ENCODE measurements at regions not wholly inside any gene's neighbourhood (a gene's known extent, or its start where the extent isn't known, plus 50 kb on each side); places are given as distances from the start of the nearest gene placed in this dataset.
"Not testable (repeated sequence)": the region's sequence is repeated elsewhere in the genome, so short reads cannot be mapped to it uniquely, and the experiment has no call there.

GRCh38 chr6:27825848-27826611 lies 86.2 kb downstream of the OR2B2 start:
- not testable (repeated sequence) for DNase-seq

GRCh38 chr6:27825025-27825793 lies 87.0 kb downstream of the OR2B2 start:
- DNase-seq, result peak; percentile 19

GRCh38 chr6:27824211-27825024 lies 87.8 kb downstream of the OR2B2 start:
- DNase-seq, result peak; percentile 45

- peak; percentile 48 for DNase-seq
Observed at GRCh38 chr6:27823714-27824210, 88.4 kb downstream of the OR2B2 start.

GRCh38 chr6:27816906-27817305 lies 95.3 kb downstream of the OR2B2 start:
- no peak for DNase-seq

GRCh38 chr6:27814665-27815424 lies 97.4 kb downstream of the OR2B2 start:
- DNase-seq, result peak; percentile 82

GRCh38 chr6:27814415-27814664 lies 97.9 kb downstream of the OR2B2 start:
- not testable (repeated sequence) for DNase-seq

GRCh38 chr6:27812805-27813492 lies 99.2 kb downstream of the OR2B2 start:
- DNase-seq, result no peak

GRCh38 chr6:27812078-27812804 lies 100.0 kb downstream of the OR2B2 start:
- no peak for DNase-seq

GRCh38 chr6:27811451-27811772 lies 100.8 kb downstream of the OR2B2 start:
- no peak for DNase-seq

- DNase-seq, result no peak
Observed at GRCh38 chr6:27810768-27811450, 101.3 kb downstream of the OR2B2 start.

GRCh38 chr6:27809939-27810767 lies 102.0 kb downstream of the OR2B2 start:
- DNase-seq, result peak; percentile 95

GRCh38 chr6:27809067-27809938 lies 102.9 kb downstream of the OR2B2 start:
- no peak for DNase-seq

GRCh38 chr6:27808242-27809066 lies 103.7 kb downstream of the OR2B2 start:
- DNase-seq, result not testable (repeated sequence)

GRCh38 chr6:27807441-27808241 lies 104.6 kb downstream of the OR2B2 start:
- peak; percentile 94 for DNase-seq

- DNase-seq, result no peak
Observed at GRCh38 chr6:27806981-27807440, 105.2 kb downstream of the OR2B2 start.

- no peak for DNase-seq
Observed at GRCh38 chr6:27805347-27805746, 106.8 kb downstream of the OR2B2 start.

Measured in suppressor macrophage treated with lipopolysaccharide for 4 hours (primary cell).